NCI-H2196 treated with DMSO at 0.1 percent for 48 hours (cell line): ENCODE measurements at regions not wholly inside any gene's neighbourhood (a gene's known extent, or its start where the extent isn't known, plus 50 kb on each side); places are given as distances from the start of the nearest gene placed in this dataset.
A peak's percentile ranks its signal among the peaks of the same experiment; 100 is the strongest.

ENCODE experiments used
- DNase-seq: peaks from one replicate; lab custom pipeline; 2025; ENCODE audit not compliant: unreplicated experiment; lab: John Stamatoyannopoulos, UW

DNA sequence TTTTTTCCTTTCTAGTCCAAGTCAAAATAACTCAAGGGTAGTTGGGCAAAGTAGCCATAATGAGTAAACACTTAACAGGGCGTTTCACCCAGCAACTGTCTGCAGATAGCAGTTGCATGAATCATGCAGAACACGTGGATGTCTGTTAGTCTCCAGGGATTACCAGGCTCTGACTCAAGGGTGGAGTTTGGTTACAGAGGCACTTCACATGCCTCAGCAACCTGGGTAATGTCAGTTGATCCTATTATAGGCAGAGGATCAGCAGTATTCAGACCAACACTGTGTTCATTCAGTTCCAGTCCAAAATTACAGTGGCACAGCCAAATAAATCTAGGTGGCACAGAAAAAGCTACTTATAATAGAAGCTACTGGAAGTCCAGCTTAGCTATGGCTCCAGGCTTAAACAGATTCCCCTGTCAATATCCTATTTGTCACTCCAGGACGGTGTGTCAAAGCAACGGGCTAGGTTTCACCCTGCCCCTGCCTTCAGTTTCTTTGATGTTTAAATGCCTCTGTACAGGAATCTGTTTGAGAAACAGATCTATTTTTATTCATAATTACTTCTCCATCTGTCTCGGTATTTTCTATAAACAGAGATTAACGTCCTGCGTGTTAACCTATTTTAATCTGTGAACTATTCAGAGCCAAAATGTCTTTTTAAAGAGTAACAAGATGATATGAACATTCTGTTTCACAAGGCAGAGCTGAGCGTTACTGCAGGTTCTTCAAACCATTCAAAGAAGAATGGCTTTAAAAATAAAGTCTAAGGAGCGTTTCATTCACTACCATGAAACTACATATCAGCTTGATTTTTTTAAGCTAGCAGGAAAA is 162.6 kb upstream of the AKR1E2 start:
- DNase-seq: peak; percentile 68

DNA sequence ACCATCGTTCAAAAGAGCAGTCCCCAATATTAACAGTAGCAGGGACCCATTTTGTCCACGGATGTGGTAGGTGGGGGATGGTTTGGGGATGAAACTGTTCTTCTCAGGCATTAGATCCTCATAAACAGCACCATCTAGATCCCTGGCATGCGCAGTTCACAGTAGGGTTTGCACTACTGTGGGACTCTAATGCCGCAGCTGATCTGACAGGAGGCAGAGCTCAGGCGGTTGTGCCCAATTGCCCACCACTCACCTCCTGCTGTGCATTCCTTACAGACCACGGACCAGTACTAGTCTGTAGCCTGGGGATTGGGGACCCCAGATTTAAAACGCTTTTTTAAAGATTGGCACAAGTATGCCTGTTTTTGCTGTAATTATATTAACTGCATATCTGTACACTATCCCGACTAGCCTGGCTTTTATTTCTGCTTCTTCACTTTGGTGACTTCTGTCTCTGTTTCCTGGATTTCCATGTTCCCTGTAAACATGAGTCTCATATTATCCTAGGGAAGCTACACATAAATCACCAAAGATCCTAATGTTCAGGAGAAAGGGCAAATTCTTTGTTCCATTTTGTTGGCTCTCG is 163.3 kb upstream of the AKR1E2 start:
- DNase-seq: no peak

GRCh38 chr10:4661511-4662255 is 164.3 kb upstream of the AKR1E2 start:
- DNase-seq: no peak

- DNase-seq: no peak
Observed at GRCh38 chr10:4658777-4659176, 167.2 kb upstream of the AKR1E2 start.

DNA sequence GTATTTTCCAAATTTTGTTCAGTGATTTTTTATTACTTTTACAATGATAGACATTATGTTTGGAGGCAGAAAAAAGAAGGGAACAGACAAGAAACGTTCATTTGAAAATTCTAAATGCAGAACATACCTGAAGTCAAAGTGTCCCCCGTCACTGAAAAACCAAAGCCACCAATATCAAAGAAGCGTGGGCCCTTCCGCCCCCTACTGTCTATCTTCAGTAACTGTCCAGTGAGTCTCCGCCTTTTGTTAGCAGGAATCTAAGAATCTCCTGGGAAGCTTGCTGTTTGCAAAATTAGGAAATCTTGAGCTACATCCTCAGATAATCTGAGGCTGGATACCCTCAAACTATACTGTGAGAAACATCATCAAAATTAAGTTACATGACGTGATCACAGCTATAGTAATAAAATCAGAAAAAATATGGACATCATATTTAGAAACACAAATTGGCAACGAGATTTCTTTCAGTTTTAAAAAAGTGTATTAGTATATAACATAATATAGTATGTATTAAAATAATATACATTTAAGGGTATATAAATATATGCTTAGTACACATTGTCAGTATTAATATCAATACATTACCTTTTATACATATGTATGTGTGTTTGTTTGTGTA is 169.3 kb upstream of the AKR1E2 start:
- no peak for DNase-seq

GRCh38 chr10:4655879-4656278 is 170.1 kb upstream of the AKR1E2 start:
- DNase-seq: no peak

GRCh38 chr10:4655406-4655805 is 170.6 kb upstream of the AKR1E2 start:
- DNase-seq: no peak

DNA sequence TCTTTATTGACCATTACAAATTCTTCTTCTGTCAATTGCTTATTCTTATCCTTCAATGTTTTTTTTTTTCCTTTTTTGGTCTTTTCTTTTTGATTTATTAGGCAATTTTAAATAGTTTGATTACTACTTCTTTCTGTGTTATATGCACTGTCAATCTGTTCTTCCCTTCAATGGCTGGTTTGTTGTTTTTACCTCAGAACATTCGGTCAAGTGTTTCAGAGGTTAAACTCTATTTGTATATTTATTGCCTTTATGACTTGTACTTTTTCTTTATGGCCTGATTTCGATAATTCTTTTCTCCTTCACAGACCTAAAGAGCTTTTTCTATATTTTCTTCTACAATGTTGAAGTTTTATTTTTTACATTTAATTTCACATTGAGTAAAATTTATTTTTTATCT is 171.5 kb upstream of the AKR1E2 start:
- DNase-seq: no peak

GRCh38 chr10:4653160-4653559 is 172.8 kb upstream of the AKR1E2 start:
- DNase-seq: no peak

- no peak for DNase-seq
Observed at GRCh38 chr10:4652111-4653010, 173.6 kb upstream of the AKR1E2 start.

DNA sequence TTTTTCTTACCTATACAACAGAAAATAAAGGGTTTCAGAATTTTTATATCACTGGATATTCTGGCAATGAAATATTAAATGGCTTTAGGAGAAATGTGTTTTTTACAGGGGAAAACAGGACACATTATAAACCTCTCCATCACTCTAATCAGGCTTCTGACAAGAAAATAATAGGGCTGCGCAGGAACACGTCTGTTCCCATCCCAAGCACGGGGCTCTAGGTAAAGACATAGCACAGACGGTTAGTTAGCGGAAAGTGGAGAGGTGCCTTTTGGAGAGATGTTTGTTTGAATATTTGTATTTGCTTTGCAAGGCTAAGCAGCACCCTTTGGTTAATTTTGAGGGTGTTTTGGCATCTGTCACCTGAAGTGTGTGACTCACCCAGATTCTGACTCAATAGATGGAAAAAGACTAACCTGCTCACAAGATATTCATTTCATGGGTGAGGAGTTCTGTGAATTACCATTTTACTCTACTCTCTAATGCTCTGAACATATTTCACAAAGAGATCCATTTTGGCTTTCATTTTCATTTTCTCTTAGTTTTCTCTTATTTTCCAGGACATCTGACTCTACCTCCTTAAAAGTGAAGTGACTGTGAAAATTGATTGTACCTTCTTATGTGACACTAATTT is 174.5 kb upstream of the AKR1E2 start:
- no peak for DNase-seq

GRCh38 chr10:4650582-4650981 is 175.4 kb upstream of the AKR1E2 start:
- DNase-seq: no peak

- DNase-seq: no peak
Observed at GRCh38 chr10:4649886-4650508, 176.0 kb upstream of the AKR1E2 start.

- no peak for DNase-seq
Observed at GRCh38 chr10:4649471-4649870, 176.5 kb upstream of the AKR1E2 start.

DNA sequence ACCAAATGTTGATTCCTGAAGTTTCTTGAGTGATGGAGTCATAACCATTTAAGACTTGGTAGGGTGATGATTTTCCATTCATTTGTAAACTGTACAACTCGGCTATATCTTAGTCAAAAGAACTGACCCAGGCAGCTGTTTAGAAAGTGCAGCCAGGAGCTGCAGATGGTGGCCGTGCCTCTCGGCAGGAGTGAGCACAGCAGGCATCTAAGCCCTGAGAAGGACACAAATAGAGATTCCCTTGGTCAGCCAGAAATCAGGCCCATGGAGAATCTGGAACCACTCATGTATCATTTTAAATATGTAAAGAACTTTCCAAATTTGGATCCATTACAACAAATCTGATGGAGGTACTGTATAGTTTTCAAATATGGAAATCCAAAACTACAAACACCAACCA is 177.0 kb upstream of the AKR1E2 start:
- DNase-seq: no peak

DNA sequence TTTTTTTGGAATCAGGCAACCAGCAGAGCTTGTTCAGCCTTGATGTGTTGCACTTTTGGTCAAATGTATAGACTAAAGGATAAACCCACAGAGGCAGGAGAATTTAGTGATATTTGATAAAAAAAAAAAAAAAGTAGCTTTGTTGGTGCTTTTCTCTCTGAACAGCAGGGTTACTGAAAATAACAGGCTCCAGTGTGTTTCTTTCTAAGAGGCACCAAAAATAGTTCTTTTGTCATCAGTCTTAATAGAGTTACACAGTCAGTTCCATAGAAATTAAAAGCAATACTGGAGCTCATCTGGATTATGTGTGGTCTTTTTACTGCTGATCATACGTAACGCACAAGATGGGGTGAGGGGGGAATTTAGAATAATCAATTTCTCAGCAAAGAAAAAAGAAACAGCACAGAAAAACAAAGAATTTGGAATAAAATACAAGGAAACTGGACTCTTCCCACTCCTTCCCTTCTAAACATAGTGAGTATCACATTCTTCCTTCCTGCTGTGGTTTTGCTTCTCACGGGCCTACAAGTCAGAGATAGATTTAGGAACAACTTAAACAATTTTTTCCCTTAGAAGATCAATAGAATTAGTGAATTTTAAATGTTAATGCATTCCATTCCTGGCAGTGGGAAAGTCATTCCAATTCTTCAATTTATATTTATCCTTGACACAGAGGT is 178.8 kb upstream of the AKR1E2 start:
- no peak for DNase-seq

DNA sequence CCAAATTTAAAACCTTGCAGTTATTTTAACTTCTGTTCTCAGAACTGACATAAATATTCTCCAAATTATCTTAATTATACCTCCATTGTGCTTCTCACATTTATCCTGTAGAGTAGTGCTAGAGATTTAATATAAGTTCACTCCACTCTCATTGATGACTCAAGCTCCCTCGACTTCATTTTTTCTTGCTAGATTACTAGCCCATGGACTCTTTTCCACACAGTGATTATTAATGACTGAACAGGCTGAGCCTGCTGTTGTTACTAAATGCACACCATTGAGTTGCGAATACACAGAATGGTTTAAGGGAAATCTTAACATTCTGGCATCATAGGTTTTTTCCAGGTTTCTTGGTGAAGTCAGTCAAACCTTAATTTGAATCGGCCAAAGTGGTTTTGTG is 179.5 kb upstream of the AKR1E2 start:
- DNase-seq: no peak

GRCh38 chr10:4645836-4646235 is 180.2 kb upstream of the AKR1E2 start:
- DNase-seq: no peak

- DNase-seq: no peak
Observed at GRCh38 chr10:4643471-4643870, 182.5 kb upstream of the AKR1E2 start.
